ENCODE measurements at regions not wholly inside any gene's neighbourhood (a gene's known extent, or its start where the extent isn't known, plus 50 kb on each side); places are given as distances from the start of the nearest gene placed in this dataset.
"Not testable (repeated sequence)": the region's sequence is repeated elsewhere in the genome, so short reads cannot be mapped to it uniquely, and the experiment has no call there.

- DNase-seq, result no peak
Measured at GRCh38 chr16:51523400-51523799, 372.3 kb upstream of the SALL1 start.

GRCh38 chr16:51522902-51523301, 371.8 kb upstream of the SALL1 start:
- DNase-seq, result no peak

- DNase-seq, result not testable (repeated sequence)
Measured at GRCh38 chr16:51516960-51517359, 365.9 kb upstream of the SALL1 start.

GRCh38 chr16:51510416-51510815, 359.3 kb upstream of the SALL1 start:
- no peak for DNase-seq

GRCh38 chr16:51509336-51509735, 358.3 kb upstream of the SALL1 start:
- no peak for DNase-seq

GRCh38 chr16:51508490-51509212, 357.6 kb upstream of the SALL1 start:
- DNase-seq, result no peak

GRCh38 chr16:51507286-51507685, 356.2 kb upstream of the SALL1 start:
- DNase-seq, result no peak

GRCh38 chr16:51500306-51500705, 349.2 kb upstream of the SALL1 start:
- no peak for DNase-seq

- DNase-seq, result no peak
Measured at GRCh38 chr16:51497541-51498211, 346.6 kb upstream of the SALL1 start.

- DNase-seq, result no peak
Measured at GRCh38 chr16:51490866-51491265, 339.8 kb upstream of the SALL1 start.

- no peak for DNase-seq
Measured at GRCh38 chr16:51487880-51488279, 336.8 kb upstream of the SALL1 start.

- no peak for DNase-seq
Measured at GRCh38 chr16:51474414-51475091, 323.5 kb upstream of the SALL1 start.

- no peak for DNase-seq
Measured at GRCh38 chr16:51473091-51473490, 322.0 kb upstream of the SALL1 start.

- no peak for DNase-seq
Measured at GRCh38 chr16:51470492-51470891, 319.4 kb upstream of the SALL1 start.

- DNase-seq, result no peak
Measured at GRCh38 chr16:51464996-51465395, 313.9 kb upstream of the SALL1 start.

- no peak for DNase-seq
Measured at GRCh38 chr16:51461255-51461654, 310.2 kb upstream of the SALL1 start.

GRCh38 chr16:51458356-51459140, 307.5 kb upstream of the SALL1 start:
- DNase-seq, result no peak

- DNase-seq, result no peak
Measured at GRCh38 chr16:51457775-51458174, 306.7 kb upstream of the SALL1 start.

- no peak for DNase-seq
Measured at GRCh38 chr16:51455398-51455797, 304.3 kb upstream of the SALL1 start.

GRCh38 chr16:51453251-51453650, 302.2 kb upstream of the SALL1 start:
- no peak for DNase-seq

- DNase-seq, result no peak
Measured at GRCh38 chr16:51450909-51451308, 299.8 kb upstream of the SALL1 start.

- no peak for DNase-seq
Measured at GRCh38 chr16:51450376-51450775, 299.3 kb upstream of the SALL1 start.

- DNase-seq, result no peak
Measured at GRCh38 chr16:51449441-51449840, 298.4 kb upstream of the SALL1 start.
